Panc1 (cell line): ENCODE measurements at regions not wholly inside any gene's neighbourhood (a gene's known extent, or its start where the extent isn't known, plus 50 kb on each side); places are given as distances from the start of the nearest gene placed in this dataset.

ENCODE experiments used
- ATAC-seq: fragments of 200-7000 bp; cut with Tn5 transposase; 2 replicates; pipeline ENCODE4 v1.9.1; 2020; ENCODE audit warnings: mild to moderate bottlenecking, moderate library complexity
- BruUV-seq: library from RNA; stranded (reverse); fragments of 400-500 nt; replicated peaks from 2 replicates; lab custom pipeline; 2021; lab: Mats Ljungman, UMichigan
- CTCF ChIA-PET: fragments of 300-600 bp; sonication (Branson Sonifier 250); formaldehyde crosslinking; loops from one replicate; lab custom pipeline; 2022; ENCODE audit warnings: antibody characterized with exemption; lab: Charles Lee
- POLR2A ChIA-PET: fragments of 300-600 bp; sonication (Branson Sonifier 250); formaldehyde crosslinking; loops from one replicate; lab custom pipeline; 2022; ENCODE audit warnings: antibody characterized with exemption; lab: Charles Lee
- DNase-seq: peaks from one replicate; pipeline ENCODE4 v3.0.0-alpha.2; 2010; ENCODE audit warnings: low read depth, low spot score
- H3K27ac ChIP-seq: 2 replicates; pipeline ENCODE4 v1.5.1; 2011; ENCODE audit warnings: mild to moderate bottlenecking, low read length, inconsistent platforms
- H3K27me3 ChIP-seq: fragments of 200-500 bp; sonication (Bioruptor generic); 2 replicates; pipeline ENCODE4 v1.6.0; 2014; ENCODE audit warnings: low read length, inconsistent platforms; ENCODE audit not compliant: control insufficient read depth, insufficient read depth
- H3K36me3 ChIP-seq: fragments of 200-500 bp; sonication (Bioruptor generic); 2 replicates; pipeline ENCODE4 v1.5.1; 2014; ENCODE audit warnings: inconsistent platforms, mild to moderate bottlenecking, low read length, moderate library complexity; ENCODE audit not compliant: control insufficient read depth, insufficient read depth
- H3K4me1 ChIP-seq: 2 replicates; pipeline ENCODE4 v1.5.1; 2011; ENCODE audit warnings: inconsistent platforms, mild to moderate bottlenecking, low read length, moderate library complexity; ENCODE audit not compliant: control insufficient read depth, insufficient read depth
- H3K4me3 ChIP-seq, 2 experiments: 2 replicates each; pipeline ENCODE4 v1.5.1; 2011 to 2012; ENCODE audit warnings: low read depth in 2 of 2, low read length in 2 of 2, mild to moderate bottlenecking in 2 of 2, inconsistent platforms in 1 of 2, moderate library complexity in 1 of 2
- H3K9me3 ChIP-seq: fragments of 200-500 bp; sonication (Bioruptor generic); 2 replicates; pipeline ENCODE4 v1.5.1; 2014; ENCODE audit warnings: low read depth, mild to moderate bottlenecking, inconsistent platforms, low read length, moderate library complexity; ENCODE audit not compliant: control insufficient read depth, insufficient read depth
- POLR2AphosphoS5 ChIP-seq: IDR thresholded peaks from 2 replicates; pipeline ENCODE4 v1.6.1; 2012; ENCODE audit warnings: mild to moderate bottlenecking, low read depth, low read length, moderate library complexity
- SIN3A ChIP-seq: IDR thresholded peaks from 2 replicates; pipeline ENCODE4 v1.6.1; 2012; ENCODE audit warnings: low read depth, mild to moderate bottlenecking, low read length, moderate library complexity, borderline replicate concordance; ENCODE audit not compliant: insufficient read depth
- TCF7L2 ChIP-seq: IDR thresholded peaks from 2 replicates; pipeline ENCODE4 v1.6.1; 2011; ENCODE audit warnings: mild to moderate bottlenecking, low read depth, low read length, inconsistent platforms
- in situ Hi-C: cut with HindIII; loops from 2 replicates; pipeline ENCODE4 v1.10.0; 2016; ENCODE audit warnings: low sequenced_read_pairs, low pct_unique_long_range_greater_than_20kb
- intact Hi-C: fragments of 100-400 bp; cut with micrococcal nuclease; formaldehyde crosslinking; loops from one replicate; pipeline ENCODE4 v1.10.0; 2022; ENCODE audit not compliant: unreplicated experiment
- TF ChIP-seq, protein P1 (sequence below): fragments of 450-650 bp; IDR thresholded peaks from 2 replicates; pipeline ENCODE4 v1.5.1; 2017; ENCODE audit warnings: mild to moderate bottlenecking
- TF ChIP-seq, protein P2 (sequence below), 2 experiments: IDR thresholded peaks; 2 replicates each; pipeline ENCODE4 v1.6.1; 2011 to 2012; ENCODE audit warnings: low read depth in 2 of 2, control low read depth in 1 of 2, low read length in 1 of 2, mild to moderate bottlenecking in 1 of 2, moderate library complexity in 1 of 2; ENCODE audit not compliant: insufficient read depth in 1 of 2

DNA sequence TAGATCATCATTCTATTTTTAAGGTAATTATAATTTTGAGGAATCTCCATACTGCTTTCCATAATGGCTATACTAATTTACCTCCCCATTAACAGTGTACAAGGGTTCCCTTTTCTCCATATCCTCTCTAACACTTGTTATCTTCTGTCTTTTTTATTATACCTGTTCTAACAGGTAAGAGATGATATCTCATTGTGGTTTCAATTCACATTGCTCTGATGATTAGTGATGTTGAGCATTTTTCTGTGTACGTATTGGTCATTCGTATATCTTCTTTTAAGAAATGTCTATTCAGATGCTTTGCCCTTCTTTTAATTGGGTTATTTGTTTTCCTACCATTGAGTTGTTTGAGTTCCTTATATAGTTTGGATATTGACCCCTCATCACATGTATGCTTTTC lies 81.6 kb upstream of the SCAF8 start:
- H3K4me1 ChIP-seq, result peaks cover 4% of the 10 kb centered on the region; the same call in 1 of the 2 replicates
- BruUV-seq, result no TSS peak
- TF ChIP-seq, protein P1, sequence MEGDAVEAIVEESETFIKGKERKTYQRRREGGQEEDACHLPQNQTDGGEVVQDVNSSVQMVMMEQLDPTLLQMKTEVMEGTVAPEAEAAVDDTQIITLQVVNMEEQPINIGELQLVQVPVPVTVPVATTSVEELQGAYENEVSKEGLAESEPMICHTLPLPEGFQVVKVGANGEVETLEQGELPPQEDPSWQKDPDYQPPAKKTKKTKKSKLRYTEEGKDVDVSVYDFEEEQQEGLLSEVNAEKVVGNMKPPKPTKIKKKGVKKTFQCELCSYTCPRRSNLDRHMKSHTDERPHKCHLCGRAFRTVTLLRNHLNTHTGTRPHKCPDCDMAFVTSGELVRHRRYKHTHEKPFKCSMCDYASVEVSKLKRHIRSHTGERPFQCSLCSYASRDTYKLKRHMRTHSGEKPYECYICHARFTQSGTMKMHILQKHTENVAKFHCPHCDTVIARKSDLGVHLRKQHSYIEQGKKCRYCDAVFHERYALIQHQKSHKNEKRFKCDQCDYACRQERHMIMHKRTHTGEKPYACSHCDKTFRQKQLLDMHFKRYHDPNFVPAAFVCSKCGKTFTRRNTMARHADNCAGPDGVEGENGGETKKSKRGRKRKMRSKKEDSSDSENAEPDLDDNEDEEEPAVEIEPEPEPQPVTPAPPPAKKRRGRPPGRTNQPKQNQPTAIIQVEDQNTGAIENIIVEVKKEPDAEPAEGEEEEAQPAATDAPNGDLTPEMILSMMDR, result no peak
- TF ChIP-seq TCF7L2 (no peak), POLR2AphosphoS5 (no peak), SIN3A (no peak)
- TF ChIP-seq, protein P2, sequence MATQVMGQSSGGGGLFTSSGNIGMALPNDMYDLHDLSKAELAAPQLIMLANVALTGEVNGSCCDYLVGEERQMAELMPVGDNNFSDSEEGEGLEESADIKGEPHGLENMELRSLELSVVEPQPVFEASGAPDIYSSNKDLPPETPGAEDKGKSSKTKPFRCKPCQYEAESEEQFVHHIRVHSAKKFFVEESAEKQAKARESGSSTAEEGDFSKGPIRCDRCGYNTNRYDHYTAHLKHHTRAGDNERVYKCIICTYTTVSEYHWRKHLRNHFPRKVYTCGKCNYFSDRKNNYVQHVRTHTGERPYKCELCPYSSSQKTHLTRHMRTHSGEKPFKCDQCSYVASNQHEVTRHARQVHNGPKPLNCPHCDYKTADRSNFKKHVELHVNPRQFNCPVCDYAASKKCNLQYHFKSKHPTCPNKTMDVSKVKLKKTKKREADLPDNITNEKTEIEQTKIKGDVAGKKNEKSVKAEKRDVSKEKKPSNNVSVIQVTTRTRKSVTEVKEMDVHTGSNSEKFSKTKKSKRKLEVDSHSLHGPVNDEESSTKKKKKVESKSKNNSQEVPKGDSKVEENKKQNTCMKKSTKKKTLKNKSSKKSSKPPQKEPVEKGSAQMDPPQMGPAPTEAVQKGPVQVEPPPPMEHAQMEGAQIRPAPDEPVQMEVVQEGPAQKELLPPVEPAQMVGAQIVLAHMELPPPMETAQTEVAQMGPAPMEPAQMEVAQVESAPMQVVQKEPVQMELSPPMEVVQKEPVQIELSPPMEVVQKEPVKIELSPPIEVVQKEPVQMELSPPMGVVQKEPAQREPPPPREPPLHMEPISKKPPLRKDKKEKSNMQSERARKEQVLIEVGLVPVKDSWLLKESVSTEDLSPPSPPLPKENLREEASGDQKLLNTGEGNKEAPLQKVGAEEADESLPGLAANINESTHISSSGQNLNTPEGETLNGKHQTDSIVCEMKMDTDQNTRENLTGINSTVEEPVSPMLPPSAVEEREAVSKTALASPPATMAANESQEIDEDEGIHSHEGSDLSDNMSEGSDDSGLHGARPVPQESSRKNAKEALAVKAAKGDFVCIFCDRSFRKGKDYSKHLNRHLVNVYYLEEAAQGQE (IDR thresholded peaks at IDR 0.05; ENCODE audit: insufficient read depth in 1 of 2, low read depth in 2 of 2, low read length in 1 of 2), result no peak
- ATAC-seq (no peak), DNase-seq (no peak)
- CTCF ChIA-PET, result no interaction called here
- no peaks in the 10 kb centered on the region for H3K36me3 ChIP-seq
- intact Hi-C loops (no loop called here), in situ Hi-C loops (no loop called here)
- POLR2A ChIA-PET, result no interaction called here
- no peak overlapping the region for H3K27ac ChIP-seq
- H3K4me3 ChIP-seq, result no peak overlapping the region
- no peaks in the 10 kb centered on the region for H3K27me3 ChIP-seq
- H3K9me3 ChIP-seq, result no peaks in the 10 kb centered on the region

DNA sequence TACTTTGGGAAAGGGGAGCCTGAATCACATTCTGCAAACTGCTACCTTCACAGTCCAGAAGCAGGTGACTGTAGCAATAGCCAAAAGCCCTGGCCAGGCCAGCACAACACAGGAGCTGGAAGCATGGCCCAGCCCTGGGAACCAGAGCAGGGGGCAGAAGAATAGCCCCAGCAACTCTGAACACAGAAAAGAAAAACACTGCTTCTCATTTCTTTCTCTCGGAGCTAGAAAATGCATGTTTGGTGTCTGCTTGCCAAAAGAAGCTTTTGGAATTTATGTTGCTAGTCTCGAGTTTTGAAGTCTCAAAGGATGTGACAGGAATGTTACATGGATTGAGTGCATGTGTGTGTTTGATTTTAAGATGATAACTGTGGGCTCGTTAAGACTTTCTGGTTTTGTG lies 79.8 kb upstream of the SCAF8 start:
- Histone ChIP-seq H3K27ac (no peak overlapping the region), H3K4me3 (no peak overlapping the region), H3K4me1 (peaks cover 4% of the 10 kb centered on the region; the same call in 1 of the 2 replicates), H3K36me3 (no peaks in the 10 kb centered on the region), H3K9me3 (no peaks in the 10 kb centered on the region), H3K27me3 (no peaks in the 10 kb centered on the region)
- intact Hi-C loops, result no loop called here
- ATAC-seq, result peak; percentile 70
- ChIA-PET POLR2A (no interaction called here), CTCF (no interaction called here)
- in situ Hi-C loops, result no loop called here
- no peak for DNase-seq
- BruUV-seq, result no TSS peak
- TF ChIP-seq POLR2AphosphoS5 (no peak), SIN3A (no peak), TCF7L2 (no peak)
- TF ChIP-seq, protein P2 (IDR thresholded peaks at IDR 0.05; ENCODE audit: insufficient read depth in 1 of 2, low read depth in 2 of 2, low read length in 1 of 2), result no peak
- TF ChIP-seq, protein P1, result no peak
